HG03060 (cell line): ENCODE measurements at regions not wholly inside any gene's neighbourhood (a gene's known extent, or its start where the extent isn't known, plus 50 kb on each side); places are given as distances from the start of the nearest gene placed in this dataset.

Experiments
- ATAC-seq: cut with Tn5 transposase; IDR thresholded peaks from one replicate; pipeline ENCODE4 v1.9.1; 2021; ENCODE audit warnings: low read depth, moderate number of reproducible peaks; ENCODE audit not compliant: unreplicated experiment

DNA sequence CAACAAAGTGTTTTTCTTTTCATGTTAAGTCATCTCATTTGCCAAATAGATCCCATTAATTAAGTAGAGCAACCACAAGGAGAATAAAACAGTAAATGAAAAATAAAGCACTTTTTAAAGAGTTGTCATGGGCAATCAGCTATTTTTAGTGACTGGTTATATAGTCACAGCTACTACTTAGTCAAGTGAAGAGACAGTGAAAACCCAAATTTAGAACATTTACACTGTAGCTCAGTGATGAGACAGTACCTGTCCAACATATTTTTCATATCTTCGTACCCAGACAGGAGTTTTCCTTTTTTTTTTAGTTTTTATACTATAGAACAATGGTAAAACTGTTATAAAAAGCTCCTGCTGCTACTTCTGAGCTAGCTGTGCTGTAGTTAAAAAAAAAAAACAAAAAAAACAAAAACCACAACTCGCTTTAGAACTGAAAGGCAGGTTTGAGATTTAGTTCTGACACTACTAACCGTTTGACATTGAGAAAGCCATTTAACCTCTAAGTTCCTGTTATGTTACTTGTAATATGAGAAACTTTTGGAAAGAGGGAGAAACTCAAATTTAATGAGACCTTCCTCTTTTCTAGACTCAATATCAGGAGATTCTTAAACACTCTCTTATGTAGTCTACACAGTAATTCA, 777.5 kb downstream of the ADGRL2 start:
- ATAC-seq, result no peak

GRCh38 chr1:82567348-82567747, 766.6 kb downstream of the ADGRL2 start:
- ATAC-seq, result no peak

- no peak for ATAC-seq
Observed at GRCh38 chr1:82565546-82565945, 764.8 kb downstream of the ADGRL2 start.

DNA sequence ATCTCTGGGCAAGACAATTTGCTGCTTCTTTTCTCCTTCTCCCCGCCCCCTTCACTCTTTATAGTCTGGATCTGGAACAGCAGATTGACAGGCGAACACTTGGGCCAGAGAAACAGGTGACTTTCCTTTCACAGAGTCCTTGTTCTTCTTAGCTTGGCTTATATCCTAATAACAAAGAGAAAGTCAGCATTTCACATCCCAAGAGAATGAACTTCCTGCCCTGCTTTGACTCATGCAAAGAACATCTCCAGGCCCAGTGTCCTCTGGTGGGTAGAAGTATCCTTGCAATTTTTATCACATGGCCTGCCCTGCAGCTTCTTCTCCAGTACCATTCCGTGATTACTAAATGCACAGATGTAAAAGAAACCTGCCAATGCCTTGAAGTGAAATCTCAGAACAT, 764.4 kb downstream of the ADGRL2 start:
- ATAC-seq, result no peak

- no peak for ATAC-seq
Observed at GRCh38 chr1:82564333-82564732, 763.6 kb downstream of the ADGRL2 start.

DNA sequence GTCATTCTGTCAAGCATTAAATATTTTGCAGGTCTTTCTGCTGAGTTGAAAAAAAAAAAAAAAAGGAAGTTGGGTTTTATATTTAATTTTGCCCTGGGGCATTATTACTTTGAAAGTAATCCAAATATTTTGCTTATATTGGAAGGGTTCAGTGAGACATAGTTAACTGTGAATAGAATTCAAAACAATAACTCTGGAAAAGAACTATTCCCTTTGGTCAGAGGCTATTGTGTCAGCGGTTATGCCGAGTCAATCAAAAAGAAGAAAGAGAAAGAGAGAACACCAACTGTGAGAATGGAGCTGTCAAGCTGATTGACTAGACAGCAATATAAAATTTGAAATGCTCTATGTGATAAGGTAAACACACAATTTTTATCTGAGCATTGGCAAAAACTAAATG, 761.7 kb downstream of the ADGRL2 start:
- ATAC-seq, result no peak

GRCh38 chr1:82560566-82560965, 759.8 kb downstream of the ADGRL2 start:
- no peak for ATAC-seq

- no peak for ATAC-seq
Observed at GRCh38 chr1:82555501-82555900, 754.8 kb downstream of the ADGRL2 start.

- no peak for ATAC-seq
Observed at GRCh38 chr1:82549841-82550240, 749.1 kb downstream of the ADGRL2 start.

- no peak for ATAC-seq
Observed at GRCh38 chr1:82542766-82543165, 742.0 kb downstream of the ADGRL2 start.

- no peak for ATAC-seq
Observed at GRCh38 chr1:82542141-82542540, 741.4 kb downstream of the ADGRL2 start.

- no peak for ATAC-seq
Observed at GRCh38 chr1:82540006-82540405, 739.3 kb downstream of the ADGRL2 start.

GRCh38 chr1:82538876-82539275, 738.1 kb downstream of the ADGRL2 start:
- no peak for ATAC-seq

GRCh38 chr1:82534996-82535395, 734.3 kb downstream of the ADGRL2 start:
- ATAC-seq, result no peak

DNA sequence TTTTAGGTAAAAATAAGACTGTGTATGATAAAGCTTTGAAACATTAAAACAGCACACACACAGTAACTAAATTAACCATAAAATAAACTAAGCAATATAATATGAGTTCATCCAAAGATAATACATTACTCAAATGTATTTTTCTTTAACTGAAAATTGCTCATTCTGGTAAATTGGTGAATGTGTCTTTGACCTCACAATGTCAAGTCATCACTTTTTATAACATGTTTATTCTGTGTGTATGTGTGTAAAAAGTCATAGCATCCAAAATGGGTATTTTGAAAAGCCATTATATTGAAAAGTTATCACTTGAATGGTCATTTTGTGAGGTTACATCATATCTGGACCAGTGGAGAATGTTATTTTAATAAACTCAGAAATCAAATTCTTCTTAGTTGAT, 724.6 kb downstream of the ADGRL2 start:
- ATAC-seq, result no peak

DNA sequence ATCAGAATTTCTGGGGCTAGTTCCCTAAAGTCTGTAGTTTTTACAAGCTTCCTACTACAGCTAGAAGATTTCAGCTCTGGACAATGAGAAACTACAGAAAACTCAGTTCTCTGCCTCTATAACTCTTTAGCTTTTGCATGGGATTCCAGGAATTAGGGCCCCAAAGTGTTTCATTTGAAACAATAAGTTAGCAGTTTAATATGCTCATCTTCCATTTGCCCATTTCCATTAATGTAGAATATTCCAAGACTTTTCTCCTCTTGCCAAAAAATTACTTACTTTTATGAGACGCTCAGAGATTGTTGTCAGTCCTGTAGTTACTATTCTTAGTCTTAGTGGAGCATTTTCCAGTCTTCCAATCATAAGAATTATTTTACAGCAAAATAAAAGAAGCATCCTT, 719.9 kb downstream of the ADGRL2 start:
- ATAC-seq, result no peak

- ATAC-seq, result no peak
Observed at GRCh38 chr1:82517586-82517985, 716.9 kb downstream of the ADGRL2 start.

- no peak for ATAC-seq
Observed at GRCh38 chr1:82515650-82516049, 714.9 kb downstream of the ADGRL2 start.

DNA sequence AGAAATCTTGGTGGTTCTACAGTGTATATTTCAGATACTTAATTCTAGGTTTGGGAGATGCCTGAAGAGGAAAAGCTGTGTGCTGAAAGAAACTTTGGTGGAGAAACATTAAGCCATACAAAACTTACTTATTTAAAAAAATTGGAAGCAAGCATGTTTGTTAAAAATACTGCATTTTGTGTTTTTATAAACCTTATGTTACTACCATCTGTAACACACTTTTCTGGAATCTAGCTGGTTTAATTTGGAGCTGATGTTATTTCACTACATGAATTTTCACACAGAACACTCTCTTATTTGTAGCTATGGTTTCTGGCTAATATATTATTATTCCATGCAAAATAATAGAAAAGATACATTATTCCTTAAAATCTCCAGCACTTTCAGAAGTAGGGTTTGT, 710.7 kb downstream of the ADGRL2 start:
- no peak for ATAC-seq

GRCh38 chr1:82510431-82510830, 709.7 kb downstream of the ADGRL2 start:
- ATAC-seq, result no peak

DNA sequence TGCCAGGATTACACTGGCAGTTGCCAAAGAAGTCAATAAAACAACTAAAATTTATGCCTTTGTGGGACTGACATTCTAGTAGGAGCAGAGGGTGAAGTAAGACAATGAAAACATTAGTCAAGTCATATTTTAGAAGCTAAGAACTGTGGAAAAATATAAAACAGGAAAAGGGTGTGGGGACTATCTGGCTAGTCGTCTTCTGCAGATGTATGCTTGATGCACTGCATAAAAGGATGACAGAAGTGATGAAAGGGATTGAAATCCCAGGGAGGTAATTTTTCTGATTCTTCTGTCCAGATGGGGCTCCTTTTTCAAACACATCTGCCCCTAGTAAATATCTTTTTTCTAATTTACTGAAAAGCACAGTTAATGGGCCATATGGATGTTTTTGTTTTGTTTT, 706.3 kb downstream of the ADGRL2 start:
- no peak for ATAC-seq

DNA sequence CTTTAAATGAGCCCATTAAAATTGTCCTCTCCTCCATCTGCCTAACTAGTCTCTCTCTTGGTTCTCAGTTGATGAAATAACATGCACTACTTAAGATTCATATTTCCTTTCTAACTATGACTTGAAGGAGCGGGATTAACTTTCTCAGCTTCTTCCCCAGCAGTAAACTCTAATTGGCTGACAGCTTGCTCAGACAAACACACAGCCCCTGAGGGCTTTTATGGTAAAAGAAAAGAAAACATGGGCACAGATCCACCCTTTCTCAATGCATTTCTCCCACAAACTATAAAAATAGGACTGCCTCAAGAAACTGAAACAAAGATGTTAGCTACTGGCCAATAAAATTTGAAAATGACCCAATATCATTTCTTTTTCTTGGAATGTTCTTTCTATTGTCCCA, 703.1 kb downstream of the ADGRL2 start:
- ATAC-seq, result no peak

DNA sequence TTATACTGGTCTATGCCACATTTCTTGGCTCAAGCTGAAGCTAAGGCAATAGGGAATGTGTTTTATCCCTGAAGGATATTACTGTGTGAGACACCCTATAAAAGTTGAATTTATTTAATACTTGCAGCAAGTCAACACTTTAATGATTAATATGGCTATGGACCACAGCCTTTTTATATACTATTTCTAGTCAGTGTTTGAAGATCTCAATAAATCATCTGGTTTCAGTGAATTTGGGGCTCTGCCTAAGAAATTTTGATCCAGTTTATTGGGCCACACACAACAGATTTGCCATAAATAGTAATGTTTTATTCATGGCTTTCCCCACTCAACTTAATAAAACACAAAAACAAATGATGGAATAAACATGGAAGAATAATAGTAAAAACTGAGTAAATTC, 698.3 kb downstream of the ADGRL2 start:
- no peak for ATAC-seq
